GM21423 (cell line): ENCODE measurements at regions not wholly inside any gene's neighbourhood (a gene's known extent, or its start where the extent isn't known, plus 50 kb on each side); places are given as distances from the start of the nearest gene placed in this dataset.
"Not testable (repeated sequence)": the region's sequence is repeated elsewhere in the genome, so short reads cannot be mapped to it uniquely, and the experiment has no call there.

Source experiments
- ATAC-seq: cut with Tn5 transposase; IDR thresholded peaks from one replicate; pipeline ENCODE4 v1.9.1; 2021; ENCODE audit warnings: mild to moderate bottlenecking, moderate library complexity; ENCODE audit not compliant: unreplicated experiment

DNA sequence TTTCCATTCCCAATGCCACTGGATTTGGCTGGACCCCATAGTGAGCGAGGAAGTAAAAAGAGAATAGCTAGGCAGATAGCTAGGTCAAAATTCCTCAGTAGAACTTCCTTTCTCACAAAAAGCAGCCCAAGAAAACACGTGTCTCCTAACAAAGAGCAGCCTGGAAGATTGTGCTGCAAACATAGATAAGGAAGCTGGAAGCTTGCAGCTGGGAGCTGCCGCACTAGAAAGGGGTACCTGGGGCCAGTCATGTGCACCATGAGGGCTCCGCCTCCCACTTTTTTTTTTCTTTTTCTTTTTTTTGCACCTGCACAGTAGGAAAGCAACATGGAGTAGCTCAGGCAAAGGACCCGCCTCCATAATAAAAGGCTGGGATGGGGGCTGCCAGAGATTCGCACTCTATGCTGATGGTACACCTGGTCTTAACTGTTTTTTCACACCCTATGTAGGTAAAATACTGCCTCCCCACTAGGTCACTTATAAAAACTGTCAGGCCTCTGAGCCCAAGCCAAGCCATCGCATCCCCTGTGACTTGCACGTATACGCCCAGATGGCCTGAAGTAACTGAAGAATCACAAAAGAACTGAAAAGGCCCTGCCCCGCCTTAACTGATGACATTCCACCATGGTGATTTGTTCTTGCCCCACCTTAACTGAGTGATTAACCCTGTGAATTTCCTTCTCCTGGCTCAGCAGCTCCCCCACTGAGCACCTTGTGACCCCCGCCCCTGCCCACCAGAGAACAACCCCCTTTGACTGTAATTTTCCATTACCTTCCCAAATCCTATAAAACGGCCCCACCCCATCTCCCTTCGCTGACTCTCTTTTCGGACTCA, 521.6 kb downstream of the IRS2 start:
- not testable (repeated sequence) for ATAC-seq

DNA sequence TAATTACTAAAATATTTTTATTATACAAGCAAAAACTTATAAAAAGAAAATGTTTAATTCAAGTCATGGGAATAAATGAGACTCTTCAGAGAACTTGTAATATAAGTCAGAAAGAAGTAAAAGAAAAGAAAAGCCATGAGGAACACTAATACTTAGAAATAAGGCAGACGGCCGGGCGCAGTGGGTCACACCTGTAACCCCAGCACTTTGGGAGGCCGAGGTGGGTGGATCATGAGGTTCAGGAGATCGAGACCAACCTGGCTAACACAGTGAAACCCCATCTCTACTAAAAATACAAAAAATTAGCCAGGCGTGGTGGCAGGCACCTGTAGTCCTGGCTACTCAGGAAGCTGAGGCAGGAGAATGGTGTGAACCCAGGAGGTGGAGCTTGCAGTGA, 528.6 kb downstream of the IRS2 start:
- not testable (repeated sequence) for ATAC-seq
